GM19023 (cell line): ENCODE measurements at regions not wholly inside any gene's neighbourhood (a gene's known extent, or its start where the extent isn't known, plus 50 kb on each side); places are given as distances from the start of the nearest gene placed in this dataset.
"Not testable (repeated sequence)": the region's sequence is repeated elsewhere in the genome, so short reads cannot be mapped to it uniquely, and the experiment has no call there.

Experiments
- ATAC-seq: cut with Tn5 transposase; IDR thresholded peaks from one replicate; pipeline ENCODE4 v1.9.1; 2021; ENCODE audit warnings: mild to moderate bottlenecking, moderate library complexity; ENCODE audit not compliant: unreplicated experiment

DNA sequence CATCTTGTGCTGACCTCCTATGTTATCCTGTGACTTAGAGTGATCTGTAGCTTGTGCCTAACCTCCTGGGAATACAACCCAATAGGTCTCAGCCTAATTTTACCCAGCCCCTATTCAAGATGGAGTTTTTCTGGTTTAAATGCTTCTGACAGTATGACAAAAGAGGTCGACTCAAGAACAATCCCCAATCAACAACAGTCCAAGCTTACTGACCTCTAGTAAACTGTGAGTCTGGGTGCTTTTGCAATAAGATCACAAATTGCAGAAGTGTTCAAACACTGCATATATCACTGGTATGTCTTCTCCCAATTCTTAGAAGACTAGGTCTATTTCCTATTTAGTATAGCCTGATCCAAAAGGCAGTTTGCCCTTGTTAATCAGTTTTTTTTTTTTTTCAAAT lies 323.5 kb upstream of the PTGER4 start:
- no peak for ATAC-seq

DNA sequence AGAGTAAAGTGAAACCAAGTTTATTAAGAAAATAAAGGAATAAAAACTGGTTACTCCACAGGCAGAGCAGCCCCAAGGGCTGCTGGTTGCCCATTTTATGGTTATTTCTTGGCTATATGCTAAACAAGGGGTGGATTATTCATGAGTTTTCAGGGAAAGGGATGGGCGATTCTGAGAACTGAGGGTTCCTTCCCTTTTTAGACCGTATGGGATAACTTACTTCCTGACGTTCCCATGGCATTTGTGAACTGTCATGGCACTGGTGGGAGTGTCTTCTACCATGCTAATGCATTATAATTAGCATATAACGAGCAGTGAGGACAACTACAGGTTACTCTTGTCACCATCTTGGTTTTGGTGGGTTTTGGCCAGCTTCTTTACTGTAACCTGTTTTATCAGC lies 323.9 kb upstream of the PTGER4 start:
- ATAC-seq, result no peak

DNA sequence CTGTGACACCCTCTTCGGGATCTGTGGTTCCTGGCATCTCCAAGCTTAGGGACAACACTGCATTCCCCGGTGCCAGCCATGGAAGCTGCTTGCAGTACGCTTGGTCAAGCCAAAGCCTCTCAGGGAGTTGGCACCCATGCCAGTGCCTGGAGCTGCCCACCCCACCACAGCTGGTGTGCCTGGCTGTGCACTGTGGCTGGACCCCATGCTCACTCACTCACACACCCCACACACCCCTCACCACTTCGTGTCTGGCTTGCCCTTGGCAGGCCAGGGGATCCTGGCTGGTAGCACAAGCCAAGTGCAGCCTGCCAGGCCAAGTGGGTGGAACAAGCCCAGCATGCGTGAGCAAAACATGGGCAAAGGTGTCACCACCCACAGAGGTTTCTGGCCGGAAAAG lies 324.5 kb upstream of the PTGER4 start:
- no peak for ATAC-seq

DNA sequence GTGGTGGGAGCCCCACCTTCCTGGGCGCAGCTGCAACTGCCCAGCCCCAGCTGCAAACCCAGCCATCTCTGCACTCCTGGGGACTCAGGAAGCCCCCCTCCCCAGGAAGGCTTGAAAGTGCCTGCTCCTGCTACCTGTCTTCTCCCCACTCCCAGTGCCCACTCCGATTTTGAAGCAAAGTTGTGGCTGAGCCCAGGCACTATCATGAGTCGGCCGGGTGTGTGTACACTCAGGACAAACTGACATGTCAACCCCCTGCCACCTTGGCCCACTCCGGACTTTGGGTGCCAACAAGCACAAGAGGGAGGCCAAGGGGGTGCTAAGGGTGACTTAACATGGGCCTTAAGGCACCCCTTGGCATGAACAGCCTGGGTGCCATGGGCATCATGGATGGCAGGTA lies 325.5 kb upstream of the PTGER4 start:
- no peak for ATAC-seq

DNA sequence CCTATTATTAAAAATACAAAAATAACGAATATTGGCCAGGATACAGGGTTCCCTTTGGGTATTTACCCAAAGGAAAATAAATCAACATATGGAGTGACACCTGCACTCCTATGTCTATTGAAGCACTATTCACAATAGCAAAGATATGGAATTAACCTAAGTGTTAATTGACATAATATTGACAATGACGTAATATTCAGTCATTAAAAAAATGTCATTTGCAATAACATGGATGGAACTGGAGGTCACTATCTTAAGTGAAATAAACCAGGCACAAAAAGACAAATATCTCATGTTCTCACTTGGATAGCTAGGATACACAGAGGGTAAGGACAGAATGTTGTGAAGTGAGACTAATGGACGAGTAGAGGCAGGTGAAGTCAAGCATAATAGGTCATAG lies 326.3 kb upstream of the PTGER4 start:
- ATAC-seq, result no peak

DNA sequence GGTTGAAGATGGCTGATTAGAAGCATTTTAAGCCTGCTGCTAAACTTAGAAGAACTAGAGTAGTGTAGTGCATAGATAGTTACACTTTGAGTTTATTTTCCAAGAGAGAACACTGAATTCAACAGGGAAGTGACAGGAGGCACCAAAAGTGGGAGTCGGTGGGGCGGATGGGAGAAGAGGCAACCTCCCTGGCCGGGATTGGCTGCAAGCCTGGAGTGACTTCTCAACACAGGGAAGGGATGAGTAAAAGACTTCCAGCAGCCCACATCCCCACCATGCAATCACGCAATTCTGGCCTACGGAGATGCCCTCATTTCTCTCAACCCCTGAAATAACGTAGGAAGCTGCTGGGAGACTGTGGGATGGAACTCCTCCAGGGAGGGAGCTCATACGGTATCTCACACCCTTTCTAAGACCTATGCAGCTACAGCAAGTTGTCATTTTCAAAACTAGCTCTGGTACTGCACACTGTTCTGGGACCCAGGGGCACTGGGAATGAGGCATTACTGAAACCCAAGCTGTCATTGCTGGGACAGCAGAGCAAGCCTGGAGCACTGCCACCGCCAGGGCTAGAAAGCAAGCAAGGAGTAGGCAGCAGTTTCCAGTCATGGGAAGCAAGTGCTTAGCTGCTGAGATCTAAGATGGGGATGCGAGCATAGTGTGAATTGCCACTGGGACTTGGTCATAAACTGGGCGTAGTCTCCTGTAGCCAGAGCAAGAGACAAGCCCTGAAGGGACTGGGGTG lies 331.6 kb upstream of the PTGER4 start:
- no peak for ATAC-seq

DNA sequence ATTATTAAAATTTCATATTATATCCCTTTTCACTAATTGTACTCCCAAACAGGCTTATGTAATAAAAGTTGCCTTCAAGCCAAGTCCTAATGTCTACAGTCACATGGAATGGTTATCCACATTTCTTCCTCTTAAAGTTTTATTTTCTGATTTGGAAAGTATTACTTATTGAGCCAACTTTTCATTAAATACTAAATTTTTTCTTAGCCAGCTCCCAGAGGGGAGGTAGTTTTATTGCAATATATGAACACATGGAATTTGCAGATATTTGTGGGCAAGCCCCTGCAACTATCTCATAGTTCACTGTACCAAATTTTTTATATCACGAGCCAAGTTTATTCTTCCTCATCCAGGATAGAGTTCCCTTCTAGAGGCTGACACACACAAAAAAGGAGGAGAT lies 332.8 kb upstream of the PTGER4 start:
- ATAC-seq, result no peak

DNA sequence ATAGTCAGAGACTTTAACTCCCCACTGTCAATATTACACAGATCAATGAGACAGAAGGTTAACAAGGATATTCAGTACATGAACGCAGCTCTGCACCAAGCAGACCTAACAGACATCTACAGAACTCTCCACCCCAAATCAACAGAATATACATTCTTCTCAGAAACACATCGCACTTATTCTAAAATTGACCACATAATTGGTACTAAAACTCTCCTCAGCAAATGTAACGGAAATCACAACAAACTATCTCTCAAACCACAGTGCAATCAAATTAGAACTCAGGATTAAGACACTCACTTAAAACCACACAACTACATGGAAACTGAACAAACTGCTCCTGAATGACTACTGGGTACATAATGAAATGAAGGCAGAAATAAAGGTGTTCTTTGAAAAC lies 341.3 kb upstream of the PTGER4 start:
- ATAC-seq, result not testable (repeated sequence)

DNA sequence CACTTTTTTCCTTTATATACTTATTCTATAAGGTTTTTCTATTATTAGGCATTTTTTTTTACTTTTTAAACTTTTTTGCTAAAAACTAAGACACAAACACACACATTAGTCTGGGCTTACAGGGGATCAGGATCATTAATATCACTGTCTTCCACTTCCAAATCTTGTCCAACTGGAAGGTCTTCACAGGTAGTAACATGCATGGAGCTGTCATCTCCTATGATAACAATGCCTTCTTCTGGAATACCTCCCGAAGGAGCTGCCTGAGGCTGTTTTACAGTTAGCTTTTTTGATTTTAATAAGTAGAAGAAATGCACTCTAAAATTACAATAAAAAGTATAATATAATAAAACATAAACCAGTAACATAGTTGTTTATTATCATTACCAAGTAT lies 345.5 kb upstream of the PTGER4 start:
- no peak for ATAC-seq

DNA sequence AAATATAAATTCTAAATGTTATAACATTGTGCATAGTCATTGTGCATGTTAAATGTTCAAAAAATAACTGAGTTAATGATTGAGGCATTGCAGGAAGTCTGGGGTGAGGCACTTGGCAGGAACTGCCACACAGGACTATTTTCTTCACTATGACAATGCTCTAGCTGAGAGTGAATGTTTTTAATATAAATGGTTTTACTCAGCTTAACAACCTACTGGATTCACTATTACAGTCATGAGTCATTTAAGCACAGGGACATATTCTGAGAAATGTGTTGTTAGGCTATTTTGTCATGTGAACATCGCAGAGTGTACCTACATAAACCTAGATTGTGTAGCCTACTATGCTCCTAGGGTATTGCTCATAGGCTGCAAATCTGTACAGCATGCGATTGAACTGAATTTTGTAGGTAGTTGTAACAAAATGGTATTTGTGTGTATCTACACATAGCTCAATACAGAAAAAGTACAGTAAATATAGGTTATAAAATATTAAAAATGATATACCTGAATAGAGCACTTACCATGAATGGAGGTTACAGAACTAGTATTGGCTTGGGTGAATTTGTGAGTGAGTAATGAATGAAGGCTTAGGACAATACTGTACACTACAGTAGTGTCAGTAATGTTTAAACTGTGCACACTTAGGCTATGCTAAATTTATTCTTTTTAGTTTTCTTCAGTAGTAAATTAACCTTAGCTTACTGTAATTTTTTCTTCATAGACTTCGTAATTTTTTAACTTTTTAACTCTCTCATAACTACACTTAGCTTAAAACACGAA lies 346.1 kb upstream of the PTGER4 start:
- ATAC-seq, result no peak

DNA sequence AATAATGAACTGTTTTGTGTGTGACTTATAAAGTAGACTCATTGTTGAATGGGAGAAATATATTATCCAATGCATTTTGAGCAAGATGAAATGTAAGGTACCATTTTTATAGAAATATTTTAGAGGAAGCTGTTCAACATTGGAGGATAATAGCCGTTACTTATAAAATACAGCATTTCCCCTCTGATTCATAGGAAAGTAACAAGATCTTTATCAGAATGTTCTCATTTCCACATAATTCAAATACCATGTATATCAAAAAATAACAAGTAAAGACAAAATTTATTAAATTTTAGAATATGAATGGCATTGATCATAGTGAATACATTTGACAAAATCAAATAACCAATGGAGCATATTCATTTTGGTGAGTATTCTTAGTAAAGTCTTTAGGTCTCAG lies 346.7 kb upstream of the PTGER4 start:
- ATAC-seq, result no peak

DNA sequence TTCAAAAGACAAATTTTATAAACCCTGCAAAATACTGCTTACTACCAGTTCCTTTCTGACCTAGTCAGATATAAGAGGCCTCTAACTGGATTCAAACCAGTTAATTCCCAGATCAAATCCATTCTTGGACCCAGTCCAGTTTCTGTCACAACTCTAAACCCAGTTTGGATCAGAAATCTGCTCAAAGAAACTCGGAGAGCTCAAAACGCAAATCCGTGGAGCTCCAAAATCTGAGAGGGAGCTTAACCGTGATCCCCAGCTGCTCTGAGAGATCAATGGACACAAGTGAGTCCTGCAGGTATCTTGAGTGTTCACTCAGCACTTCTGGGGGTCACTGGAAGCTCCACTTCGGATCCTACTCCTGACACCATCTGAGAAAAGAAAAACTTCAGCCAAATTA lies 348.1 kb upstream of the PTGER4 start:
- ATAC-seq, result no peak

DNA sequence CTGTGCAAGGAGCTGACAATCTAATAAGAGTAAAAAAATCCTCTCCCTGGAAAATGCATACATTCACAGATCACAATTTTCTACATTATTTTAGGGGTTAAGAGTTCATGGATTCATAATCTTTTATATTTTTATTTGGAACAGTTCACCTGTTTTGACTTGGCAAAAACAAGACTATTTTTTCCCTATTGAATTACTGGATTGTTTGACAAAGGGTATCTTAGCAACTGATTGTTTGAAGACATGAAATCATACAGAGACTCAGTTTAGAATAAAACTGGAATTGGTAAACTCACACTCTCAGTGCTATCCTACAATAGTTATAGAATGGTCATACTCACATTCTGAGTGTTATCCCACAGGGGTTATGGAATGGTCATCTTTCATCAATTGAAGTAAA lies 358.2 kb upstream of the PTGER4 start:
- ATAC-seq, result no peak

DNA sequence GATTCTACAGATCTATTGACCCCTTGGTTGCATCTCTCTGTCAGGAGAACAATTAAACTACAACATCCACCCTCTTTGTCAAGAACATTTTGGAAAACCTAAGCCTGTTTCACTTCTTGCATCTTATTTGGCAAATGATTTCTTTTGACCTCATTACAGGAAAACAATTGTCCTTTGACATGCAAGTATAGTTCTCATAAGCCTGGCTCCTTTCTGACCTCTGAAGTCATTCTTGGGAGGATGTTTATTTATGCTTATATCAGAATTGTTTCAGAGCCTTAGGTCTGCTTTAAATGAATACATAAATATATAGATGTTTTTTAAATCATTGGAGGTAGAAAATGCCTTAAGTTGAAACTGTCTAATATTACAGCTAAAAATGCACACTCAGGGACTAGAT lies 361.3 kb upstream of the PTGER4 start:
- ATAC-seq, result no peak

DNA sequence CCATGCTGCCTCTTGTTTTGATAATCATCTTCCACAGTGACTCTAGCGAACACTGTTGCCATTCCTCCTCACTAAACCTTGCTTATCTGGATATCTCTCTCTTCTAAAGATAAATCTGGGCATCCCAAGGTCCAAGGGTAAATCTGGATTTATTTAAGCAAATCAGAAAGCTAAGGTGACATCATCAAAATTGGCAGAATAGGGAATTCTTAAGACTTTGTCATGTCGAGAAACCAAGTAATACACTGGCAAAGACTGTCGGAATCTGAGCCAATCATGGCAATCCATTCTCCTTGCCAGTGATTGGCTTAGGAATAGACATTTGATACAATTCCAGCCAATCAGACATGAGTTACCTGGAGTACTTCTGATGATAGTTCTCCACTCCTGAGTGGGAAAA lies 362.7 kb upstream of the PTGER4 start:
- ATAC-seq, result no peak

DNA sequence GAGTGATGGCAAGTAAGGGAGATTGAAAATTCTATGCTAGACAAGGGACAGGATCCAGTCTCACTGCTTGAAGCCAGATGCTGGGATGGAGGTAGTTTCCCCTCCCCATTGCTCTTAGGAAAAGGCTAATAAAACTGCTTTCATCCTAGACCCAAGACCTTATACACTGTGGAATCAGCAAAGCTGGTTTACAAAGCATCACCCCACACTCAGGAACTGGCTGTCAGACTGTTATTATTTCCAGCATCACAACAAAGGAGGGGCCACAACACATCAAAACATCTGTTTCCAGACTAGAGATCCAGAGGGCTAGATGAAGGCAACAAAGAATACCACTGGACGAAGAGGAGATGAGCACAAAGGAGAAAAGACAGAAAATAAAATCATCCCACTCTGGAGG lies 364.6 kb upstream of the PTGER4 start:
- no peak for ATAC-seq

DNA sequence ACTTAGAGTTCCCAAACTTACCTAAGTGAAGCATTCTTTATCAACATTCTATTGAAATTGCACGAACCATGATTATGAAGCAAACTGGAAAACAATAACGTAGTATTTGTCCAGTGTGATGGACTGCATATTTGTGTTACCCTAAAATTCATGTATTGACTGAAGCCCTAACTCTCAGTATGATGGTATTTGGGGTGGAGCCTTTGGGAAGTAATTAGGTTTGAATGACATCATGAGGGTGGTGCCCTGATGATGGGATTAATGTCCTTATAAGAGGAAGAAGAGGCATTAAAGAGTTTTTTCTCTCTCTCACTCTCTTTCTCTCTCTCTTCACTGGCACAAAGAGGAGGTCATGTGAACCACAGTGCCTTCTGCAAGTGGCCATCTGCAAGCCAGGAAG lies 365.4 kb upstream of the PTGER4 start:
- ATAC-seq, result no peak

DNA sequence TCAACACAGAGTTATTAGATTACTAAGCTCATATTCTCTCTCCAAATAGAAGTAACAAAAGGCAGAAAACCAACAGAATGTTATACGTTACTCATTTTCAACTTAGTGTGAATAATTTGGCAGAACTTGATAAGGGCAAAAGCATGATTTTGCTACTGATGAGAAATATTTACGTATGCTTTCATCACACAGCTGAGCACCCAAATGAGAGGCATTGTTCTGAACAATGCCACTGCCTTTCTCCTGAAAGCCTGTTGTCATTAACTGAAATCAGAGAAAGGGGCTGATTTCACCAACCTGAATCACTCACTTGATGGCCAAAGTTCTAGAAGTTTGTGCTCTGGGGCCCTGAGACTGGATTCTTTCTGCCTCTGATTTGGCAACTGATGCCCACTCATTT lies 367.5 kb upstream of the PTGER4 start:
- ATAC-seq, result no peak

DNA sequence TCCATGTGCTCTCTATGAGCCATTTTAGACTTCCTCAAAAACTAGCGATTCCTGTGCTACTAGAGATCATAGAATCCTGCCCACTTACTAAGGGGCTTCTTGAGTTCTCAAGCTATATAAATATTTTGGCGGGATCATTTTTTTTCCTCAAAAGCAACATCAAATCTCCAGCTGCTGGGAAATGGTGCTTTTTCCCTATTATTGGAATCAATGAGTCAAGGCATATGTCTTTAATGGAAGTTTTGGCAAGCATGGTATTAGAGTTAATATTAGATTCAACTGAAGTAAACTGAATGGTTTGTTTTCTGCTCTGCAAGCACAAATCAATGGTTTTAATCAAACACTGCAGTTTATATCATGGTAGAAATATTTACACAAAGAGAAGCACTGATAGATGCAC lies 369.9 kb upstream of the PTGER4 start:
- ATAC-seq, result no peak

DNA sequence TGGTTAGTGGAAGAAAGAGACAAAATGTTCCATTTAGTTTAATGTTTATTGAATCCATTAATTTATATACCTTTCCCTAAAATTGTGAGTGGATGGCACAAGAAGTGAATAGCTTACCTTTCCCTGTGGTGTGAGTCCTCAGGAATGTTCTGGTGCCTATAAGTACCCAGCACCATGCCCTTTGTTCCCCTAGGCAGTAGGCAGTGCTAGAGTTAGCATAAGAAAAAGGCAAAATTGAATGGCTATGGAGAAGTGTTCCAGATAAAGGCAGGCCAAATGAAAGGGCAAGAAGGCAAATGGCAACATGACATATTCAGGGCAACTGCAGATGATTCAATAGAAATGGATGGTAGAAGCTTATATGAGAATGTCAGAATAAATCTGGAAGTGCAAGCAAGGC lies 370.8 kb upstream of the PTGER4 start:
- no peak for ATAC-seq

DNA sequence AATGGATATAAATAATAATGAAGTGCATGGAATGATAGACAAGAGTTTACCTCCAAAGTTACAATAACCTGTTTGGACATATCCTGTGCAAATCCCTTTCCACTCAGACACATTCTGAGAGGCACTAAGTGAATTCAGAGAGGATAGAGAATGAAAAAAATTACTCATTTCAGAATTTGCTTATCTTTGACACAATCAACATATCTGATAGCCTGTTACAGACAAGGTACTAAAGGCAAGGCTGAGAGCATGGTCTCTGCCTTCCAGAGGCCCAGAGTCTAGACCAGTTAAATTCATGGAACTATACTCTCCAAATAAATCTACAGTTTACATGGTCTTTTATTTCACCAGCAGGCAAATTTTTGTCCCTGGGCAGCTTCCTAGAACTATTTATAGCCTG lies 371.8 kb upstream of the PTGER4 start:
- no peak for ATAC-seq

DNA sequence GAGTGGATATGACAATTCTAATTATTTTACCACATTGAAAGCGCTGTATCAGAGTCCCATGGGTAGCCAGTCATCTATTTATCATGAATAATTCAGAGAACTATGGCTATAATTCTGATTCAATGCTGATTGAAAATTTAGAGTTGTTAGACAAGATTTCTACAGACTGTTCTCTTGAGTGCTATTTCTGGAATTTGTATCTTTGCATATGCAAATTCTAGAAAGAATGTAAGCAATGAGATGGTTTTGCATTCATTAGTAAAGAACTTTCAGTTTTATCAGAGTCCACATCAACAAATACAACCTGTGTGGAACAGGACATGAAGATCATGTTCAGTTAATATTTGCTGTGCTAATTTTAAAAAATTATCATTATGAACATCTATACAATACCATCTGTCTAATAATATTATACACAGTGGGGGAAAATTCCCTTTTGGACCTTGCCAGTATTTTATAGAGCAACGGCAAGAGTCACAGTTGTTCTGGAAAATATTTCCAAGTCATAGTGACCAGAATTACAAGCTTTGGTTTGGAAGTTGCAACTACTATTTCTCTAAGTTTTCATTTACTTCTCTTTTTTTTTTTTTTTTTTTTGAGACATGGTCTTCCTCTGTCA lies 372.7 kb upstream of the PTGER4 start:
- ATAC-seq, result no peak
